Testis (tissue), 2 donors: ENCODE measurements at regions not wholly inside any gene's neighbourhood (a gene's known extent, or its start where the extent isn't known, plus 50 kb on each side); places are given as distances from the start of the nearest gene placed in this dataset.
A peak's percentile ranks its signal among the peaks of the same experiment; 100 is the strongest.
"Not testable (repeated sequence)": the region's sequence is repeated elsewhere in the genome, so short reads cannot be mapped to it uniquely, and the experiment has no call there.

Experiments
- DNase-seq: peaks from one replicate; pipeline ENCODE4 v3.0.0-alpha.2; 2019
- H3K27ac ChIP-seq, 2 donors: fragments of 200-600 bp; sonication (generic); one replicate each; pipeline ENCODE4 v1.5.1; 2019
- H3K27me3 ChIP-seq: fragments of 200-600 bp; sonication (generic); one replicate; pipeline ENCODE4 v1.5.1; 2019
- H3K36me3 ChIP-seq: fragments of 200-600 bp; sonication (generic); one replicate; pipeline ENCODE4 v1.5.1; 2017; ENCODE audit warnings: low read depth; ENCODE audit errors: missing control alignments
- H3K4me1 ChIP-seq: fragments of 200-600 bp; sonication (generic); one replicate; pipeline ENCODE4 v1.5.1; 2019
- H3K4me3 ChIP-seq, 2 donors: fragments of 200-600 bp; sonication (generic); one replicate each; pipeline ENCODE4 v1.5.1; 2017 to 2019
- H3K9me3 ChIP-seq: fragments of 200-600 bp; sonication (generic); one replicate; pipeline ENCODE4 v1.5.1; 2017
- WGBS, 2 donors: methylation state at CpG; one replicate each; pipeline ENCODE4 v1.1.5; 2018; 5-methylcytosine and 5-hydroxymethylcytosine counted together
- intact Hi-C: fragments of 100-400 bp; cut with DNase I; formaldehyde crosslinking; loops from one replicate; pipeline ENCODE4 v1.15.1; 2023; ENCODE audit warnings: low total_unique reads

GRCh38 chr21:6035474-6036155 lies 4485.8 kb upstream of the TPTE start:
- H3K36me3 ChIP-seq, H3K4me1 ChIP-seq, intact Hi-C loops, H3K9me3 ChIP-seq, H3K27me3 ChIP-seq, H3K4me3 ChIP-seq, DNase-seq, H3K27ac ChIP-seq: not testable (repeated sequence)
- WGBS, 2 donors = no CpG with 5 or more reads among the region's 22 CpGs

GRCh38 chr21:6039224-6039623 lies 4482.2 kb upstream of the TPTE start:
- H3K27ac ChIP-seq, H3K9me3 ChIP-seq, intact Hi-C loops, H3K27me3 ChIP-seq, H3K36me3 ChIP-seq, H3K4me1 ChIP-seq, H3K4me3 ChIP-seq, DNase-seq: not testable (repeated sequence)
- WGBS, 2 donors = no CpG with 5 or more reads among the region's 8 CpGs

- H3K4me1 ChIP-seq, H3K9me3 ChIP-seq, H3K27me3 ChIP-seq, H3K27ac ChIP-seq, H3K36me3 ChIP-seq, H3K4me3 ChIP-seq, DNase-seq, intact Hi-C loops: not testable (repeated sequence)
- no CpG with 5 or more reads among the region's 7 CpGs for WGBS, 2 donors
Observed at GRCh38 chr21:6040095-6040494, 4481.3 kb upstream of the TPTE start.

GRCh38 chr21:6043430-6044275 lies 4477.7 kb upstream of the TPTE start:
- H3K4me1 ChIP-seq, H3K4me3 ChIP-seq, H3K36me3 ChIP-seq, H3K27me3 ChIP-seq, H3K27ac ChIP-seq, intact Hi-C loops, H3K9me3 ChIP-seq: not testable (repeated sequence)
- peak; percentile 10 for DNase-seq
- no CpG with 5 or more reads among the region's 21 CpGs for WGBS, 2 donors

- H3K4me1 ChIP-seq, H3K36me3 ChIP-seq, H3K4me3 ChIP-seq, intact Hi-C loops, H3K27me3 ChIP-seq, DNase-seq, H3K27ac ChIP-seq, H3K9me3 ChIP-seq: not testable (repeated sequence)
- no CpG with 5 or more reads among the region's 13 CpGs for WGBS, 2 donors
Observed at GRCh38 chr21:6044695-6045094, 4476.7 kb upstream of the TPTE start.

- DNase-seq, H3K27ac ChIP-seq, H3K36me3 ChIP-seq, H3K27me3 ChIP-seq, H3K4me1 ChIP-seq, H3K9me3 ChIP-seq, H3K4me3 ChIP-seq, intact Hi-C loops: not testable (repeated sequence)
- WGBS, 2 donors = no CpG with 5 or more reads among the region's 17 CpGs
Observed at GRCh38 chr21:6049930-6050329, 4471.5 kb upstream of the TPTE start.

GRCh38 chr21:6052109-6052508 lies 4469.3 kb upstream of the TPTE start:
- H3K4me1 ChIP-seq, H3K27ac ChIP-seq, H3K27me3 ChIP-seq, H3K36me3 ChIP-seq, intact Hi-C loops, H3K9me3 ChIP-seq, DNase-seq, H3K4me3 ChIP-seq: not testable (repeated sequence)
- no CpG with 5 or more reads among the region's 5 CpGs for WGBS, 2 donors

- H3K27ac ChIP-seq, intact Hi-C loops, H3K4me1 ChIP-seq, DNase-seq, H3K9me3 ChIP-seq, H3K4me3 ChIP-seq, H3K36me3 ChIP-seq, H3K27me3 ChIP-seq: not testable (repeated sequence)
- no CpG with 5 or more reads among the region's 25 CpGs for WGBS, 2 donors
Observed at GRCh38 chr21:6053145-6053544, 4468.2 kb upstream of the TPTE start.

- no CpG with 5 or more reads among the region's 9 CpGs for WGBS, 2 donors
- DNase-seq, H3K9me3 ChIP-seq: not testable (repeated sequence)
Observed at GRCh38 chr21:6058997-6059396, 4462.4 kb upstream of the TPTE start.

GRCh38 chr21:6060054-6060681 lies 4461.2 kb upstream of the TPTE start:
- DNase-seq, H3K36me3 ChIP-seq, H3K9me3 ChIP-seq, H3K27me3 ChIP-seq, H3K27ac ChIP-seq, intact Hi-C loops, H3K4me1 ChIP-seq, H3K4me3 ChIP-seq: not testable (repeated sequence)
- WGBS, 2 donors = no CpG with 5 or more reads among the region's 21 CpGs

More at GRCh38 chr21:6058997-6059396, 4462.4 kb upstream of the TPTE start:
- H3K4me1 ChIP-seq, H3K27me3 ChIP-seq, H3K36me3 ChIP-seq, H3K27ac ChIP-seq, intact Hi-C loops, H3K4me3 ChIP-seq: not testable (repeated sequence)

- H3K36me3 ChIP-seq, H3K4me3 ChIP-seq, DNase-seq, H3K27ac ChIP-seq, intact Hi-C loops, H3K4me1 ChIP-seq, H3K27me3 ChIP-seq, H3K9me3 ChIP-seq: not testable (repeated sequence)
- no CpG with 5 or more reads among the region's 17 CpGs for WGBS, 2 donors
Observed at GRCh38 chr21:6066320-6066985, 4454.9 kb upstream of the TPTE start.
